ENCODE measurements at regions not wholly inside any gene's neighbourhood (a gene's known extent, or its start where the extent isn't known, plus 50 kb on each side); places are given as distances from the start of the nearest gene placed in this dataset.
"Not testable (repeated sequence)": the region's sequence is repeated elsewhere in the genome, so short reads cannot be mapped to it uniquely, and the experiment has no call there.

GRCh38 chr17:71782021-71782420, 338.8 kb upstream of the SOX9 start:
- DNase-seq (ENCODE audit: low spot score): not testable (repeated sequence)

- DNase-seq (ENCODE audit: low spot score): no peak
Measured at GRCh38 chr17:71790791-71791190, 330.0 kb upstream of the SOX9 start.

- no peak for DNase-seq (ENCODE audit: low spot score)
Measured at GRCh38 chr17:71791311-71791710, 329.5 kb upstream of the SOX9 start.

GRCh38 chr17:71792966-71793365, 327.9 kb upstream of the SOX9 start:
- DNase-seq (ENCODE audit: low spot score): no peak

GRCh38 chr17:71793518-71793917, 327.3 kb upstream of the SOX9 start:
- DNase-seq (ENCODE audit: low spot score): no peak

GRCh38 chr17:71798701-71799100, 322.1 kb upstream of the SOX9 start:
- no peak for DNase-seq (ENCODE audit: low spot score)

- DNase-seq (ENCODE audit: low spot score): no peak
Measured at GRCh38 chr17:71799657-71800056, 321.2 kb upstream of the SOX9 start.

- no peak for DNase-seq (ENCODE audit: low spot score)
Measured at GRCh38 chr17:71801301-71801700, 319.5 kb upstream of the SOX9 start.

GRCh38 chr17:71802663-71803062, 318.2 kb upstream of the SOX9 start:
- no peak for DNase-seq (ENCODE audit: low spot score)

GRCh38 chr17:71803656-71804284, 317.1 kb upstream of the SOX9 start:
- no peak for DNase-seq (ENCODE audit: low spot score)

- no peak for DNase-seq (ENCODE audit: low spot score)
Measured at GRCh38 chr17:71809537-71809936, 311.3 kb upstream of the SOX9 start.

- not testable (repeated sequence) for DNase-seq (ENCODE audit: low spot score)
Measured at GRCh38 chr17:71813861-71814260, 307.0 kb upstream of the SOX9 start.

- no peak for DNase-seq (ENCODE audit: low spot score)
Measured at GRCh38 chr17:71821511-71821910, 299.3 kb upstream of the SOX9 start.

- no peak for DNase-seq (ENCODE audit: low spot score)
Measured at GRCh38 chr17:71824671-71825070, 296.1 kb upstream of the SOX9 start.

GRCh38 chr17:71825687-71826086, 295.1 kb upstream of the SOX9 start:
- no peak for DNase-seq (ENCODE audit: low spot score)

- DNase-seq (ENCODE audit: low spot score): no peak
Measured at GRCh38 chr17:71828182-71828596, 292.6 kb upstream of the SOX9 start.

GRCh38 chr17:71830866-71831265, 290.0 kb upstream of the SOX9 start:
- DNase-seq (ENCODE audit: low spot score): no peak

- DNase-seq (ENCODE audit: low spot score): no peak
Measured at GRCh38 chr17:71842986-71843385, 277.8 kb upstream of the SOX9 start.

GRCh38 chr17:71845337-71845736, 275.5 kb upstream of the SOX9 start:
- DNase-seq (ENCODE audit: low spot score): no peak

GRCh38 chr17:71846561-71847110, 274.2 kb upstream of the SOX9 start:
- DNase-seq (ENCODE audit: low spot score): no peak

- DNase-seq (ENCODE audit: low spot score): no peak
Measured at GRCh38 chr17:71849783-71850768, 270.7 kb upstream of the SOX9 start.

- no peak for DNase-seq (ENCODE audit: low spot score)
Measured at GRCh38 chr17:71850812-71851211, 270.0 kb upstream of the SOX9 start.

- DNase-seq (ENCODE audit: low spot score): no peak
Measured at GRCh38 chr17:71855010-71855409, 265.8 kb upstream of the SOX9 start.
